GM21367 (cell line): ENCODE measurements at regions not wholly inside any gene's neighbourhood (a gene's known extent, or its start where the extent isn't known, plus 50 kb on each side); places are given as distances from the start of the nearest gene placed in this dataset.

ENCODE experiments used
- ATAC-seq: cut with Tn5 transposase; IDR thresholded peaks from one replicate; pipeline ENCODE4 v1.9.1; 2021; ENCODE audit not compliant: unreplicated experiment

GRCh38 chr5:8875722-8876121 is 670.2 kb downstream of the SEMA5A start:
- no peak for ATAC-seq

GRCh38 chr5:8879248-8879647 is 666.6 kb downstream of the SEMA5A start:
- ATAC-seq = no peak

GRCh38 chr5:8884029-8884428 is 661.8 kb downstream of the SEMA5A start:
- ATAC-seq = no peak

GRCh38 chr5:8892926-8893325 is 652.9 kb downstream of the SEMA5A start:
- no peak for ATAC-seq

- ATAC-seq = no peak
Measured at GRCh38 chr5:8894031-8894430, 651.8 kb downstream of the SEMA5A start.

- ATAC-seq = no peak
Measured at GRCh38 chr5:8895062-8895461, 650.8 kb downstream of the SEMA5A start.

GRCh38 chr5:8895599-8895998 is 650.3 kb downstream of the SEMA5A start:
- ATAC-seq = no peak

- no peak for ATAC-seq
Measured at GRCh38 chr5:8897316-8897715, 648.6 kb downstream of the SEMA5A start.

- no peak for ATAC-seq
Measured at GRCh38 chr5:8905021-8905420, 640.9 kb downstream of the SEMA5A start.

GRCh38 chr5:8906303-8906967 is 639.4 kb downstream of the SEMA5A start:
- ATAC-seq = no peak

GRCh38 chr5:8907168-8907868 is 638.6 kb downstream of the SEMA5A start:
- no peak for ATAC-seq

GRCh38 chr5:8908055-8908683 is 637.7 kb downstream of the SEMA5A start:
- no peak for ATAC-seq

- ATAC-seq = no peak
Measured at GRCh38 chr5:8912106-8912505, 633.8 kb downstream of the SEMA5A start.

- ATAC-seq = no peak
Measured at GRCh38 chr5:8913522-8913921, 632.4 kb downstream of the SEMA5A start.

- no peak for ATAC-seq
Measured at GRCh38 chr5:8919096-8919495, 626.8 kb downstream of the SEMA5A start.

GRCh38 chr5:8923526-8923925 is 622.3 kb downstream of the SEMA5A start:
- no peak for ATAC-seq

- ATAC-seq = no peak
Measured at GRCh38 chr5:8924054-8924793, 621.7 kb downstream of the SEMA5A start.

- ATAC-seq = no peak
Measured at GRCh38 chr5:8930021-8930420, 615.9 kb downstream of the SEMA5A start.

- no peak for ATAC-seq
Measured at GRCh38 chr5:8934455-8934854, 611.4 kb downstream of the SEMA5A start.

GRCh38 chr5:8940934-8941333 is 604.9 kb downstream of the SEMA5A start:
- ATAC-seq = no peak

- no peak for ATAC-seq
Measured at GRCh38 chr5:8943301-8943700, 602.6 kb downstream of the SEMA5A start.

- no peak for ATAC-seq
Measured at GRCh38 chr5:8944005-8944404, 601.9 kb downstream of the SEMA5A start.
